H1 (cell line): ENCODE measurements at regions not wholly inside any gene's neighbourhood (a gene's known extent, or its start where the extent isn't known, plus 50 kb on each side); places are given as distances from the start of the nearest gene placed in this dataset.

Experiments used
- ATF3 ChIP-seq: IDR thresholded peaks from 2 replicates; pipeline ENCODE4 v1.6.1; 2011; ENCODE audit warnings: low read depth, mild to moderate bottlenecking, low read length; ENCODE audit not compliant: insufficient read depth
- BACH1 ChIP-seq: IDR thresholded peaks from 2 replicates; pipeline ENCODE4 v1.6.1; 2012; ENCODE audit warnings: low read length, improper control_type of control experiment
- CBX8 ChIP-seq: fragments of 300-800, 300-1000 bp; sonication (generic); IDR thresholded peaks from 2 replicates; pipeline ENCODE4 v1.7.1; 2016; ENCODE audit warnings: low read depth, low read length, borderline replicate concordance
- CHD1 ChIP-seq: IDR thresholded peaks from 2 replicates; pipeline ENCODE4 v1.6.1; 2012; ENCODE audit warnings: low read depth, low read length, improper control_type of control experiment
- EGR1 ChIP-seq: IDR thresholded peaks from 2 replicates; pipeline ENCODE4 v1.6.1; 2011; ENCODE audit warnings: low read depth, low read length, borderline replicate concordance
- HDAC2 ChIP-seq, 2 experiments: fragments of 300-600 bp in 1 of 2; sonication (generic) in 1 of 2; IDR thresholded peaks; 2 replicates each; pipeline ENCODE4 v1.6.1; 2011 to 2012; ENCODE audit warnings: low read depth in 2 of 2, low read length in 2 of 2, mild to moderate bottlenecking in 2 of 2, moderate library complexity in 2 of 2, borderline replicate concordance in 1 of 2, inconsistent platforms in 1 of 2
- JUN ChIP-seq: IDR thresholded peaks from 2 replicates; pipeline ENCODE4 v1.6.1; 2011; ENCODE audit warnings: low read depth, mild to moderate bottlenecking, improper control_type of control experiment, low read length
- PHF8 ChIP-seq: fragments of 200-600 bp; sonication (generic); conservative IDR thresholded peaks from 2 replicates; pipeline ENCODE4 v1.7.1; 2012; ENCODE audit warnings: low read depth, mild to moderate bottlenecking, inconsistent platforms, low read length, moderate library complexity
- POU5F1 ChIP-seq: IDR thresholded peaks from 2 replicates; pipeline ENCODE4 v1.6.1; 2011; ENCODE audit warnings: low read depth, mild to moderate bottlenecking, low read length, moderate library complexity
- SIN3A ChIP-seq, 2 experiments: IDR thresholded peaks in 1 of 2; conservative IDR thresholded peaks in 1 of 2; 2 replicates each; pipeline ENCODE4 v1.6.1; 2011 to 2012; ENCODE audit warnings: low read length in 2 of 2, improper control_type of control experiment in 1 of 2, low read depth in 1 of 2, mild to moderate bottlenecking in 1 of 2
- SIRT6 ChIP-seq: IDR thresholded peaks from one replicate; pipeline ENCODE4 v1.7.1; 2012; ENCODE audit warnings: low read length, inconsistent platforms
- SUZ12 ChIP-seq: fragments of 200-600 bp; sonication (generic); IDR thresholded peaks from 2 replicates; pipeline ENCODE4 v1.6.1; 2012; ENCODE audit warnings: mild to moderate bottlenecking, inconsistent platforms, low read length, moderate library complexity, mixed read lengths
- TBP ChIP-seq: IDR thresholded peaks from 2 replicates; pipeline ENCODE4 v1.6.1; 2011; ENCODE audit warnings: low read depth, low read length, improper control_type of control experiment
- TCF12 ChIP-seq: IDR thresholded peaks from 2 replicates; pipeline ENCODE4 v1.6.1; 2011; ENCODE audit warnings: low read depth, mild to moderate bottlenecking, low read length
- YY1 ChIP-seq: IDR thresholded peaks from 2 replicates; pipeline ENCODE4 v1.6.1; 2011; ENCODE audit warnings: low read depth, mild to moderate bottlenecking, low read length
- ZNF274 ChIP-seq: IDR thresholded peaks from 2 replicates; pipeline ENCODE4 v1.7.0; 2012; ENCODE audit warnings: low read length, borderline replicate concordance; ENCODE audit errors: extremely low read depth

DNA sequence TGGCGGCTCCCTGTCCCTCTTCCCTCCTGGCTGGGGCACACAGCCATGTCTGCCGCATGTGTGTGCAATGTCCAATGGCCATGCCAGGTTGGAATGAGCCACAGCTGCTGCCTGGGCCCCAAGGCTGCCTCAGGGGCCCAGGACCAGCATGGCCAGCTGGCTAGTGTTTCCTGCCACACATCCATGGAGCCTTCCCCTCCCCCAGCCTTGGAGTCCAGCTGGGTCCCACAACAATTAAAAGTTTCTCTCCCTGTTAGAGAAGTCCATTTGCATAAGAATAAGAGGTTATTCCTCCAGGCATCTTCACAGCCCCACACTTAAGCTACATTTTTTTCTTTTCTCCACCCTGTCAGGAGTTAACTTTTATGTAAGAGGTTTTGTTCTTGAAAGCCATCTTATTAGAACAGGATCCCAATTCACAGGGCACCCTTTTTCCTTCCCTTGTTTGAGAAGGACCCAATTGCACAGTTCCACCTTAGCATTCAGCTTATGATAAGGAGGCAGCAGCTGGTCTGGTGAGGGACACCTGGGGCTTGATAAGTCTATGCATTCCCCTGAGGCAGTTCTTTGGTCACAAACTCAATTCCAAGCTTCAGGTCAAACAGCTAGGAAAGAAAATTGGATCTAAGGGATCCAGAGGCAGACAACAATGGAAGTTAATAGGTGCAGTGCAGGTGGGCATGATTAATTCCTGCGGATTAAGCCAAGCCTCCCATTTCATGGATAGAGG is 963.3 kb upstream of the GRIA3 start (continued):
- TF ChIP-seq SIRT6: no peak
- TF ChIP-seq ZNF274: no peak
- peak; percentile 26; the same call in 1 of the 2 replicates for TF ChIP-seq YY1
- TF ChIP-seq PHF8: no peak
- no peak for TF ChIP-seq JUN
- no peak for TF ChIP-seq BACH1
- peak; percentile 89 for TF ChIP-seq TCF12
- TF ChIP-seq HDAC2 (IDR thresholded peaks at IDR 0.05; ENCODE audit: borderline replicate concordance in 1 of 2, low read depth in 2 of 2, low read length in 2 of 2): 0 out of 4 replicates have a peak, but pooled peaks of 1 of the 2 experiments have one; percentile 29
- no peak for TF ChIP-seq EGR1
- no peak for TF ChIP-seq CHD1
- 0 out of 2 replicates have a peak, but pooled peaks have one; percentile 25 for TF ChIP-seq POU5F1
- no peak for TF ChIP-seq CBX8
- TF ChIP-seq SUZ12: no peak
- TF ChIP-seq SIN3A (conservative IDR thresholded peaks at IDR 0.05 in 1 of 2, IDR thresholded peaks at IDR 0.05 in 1 of 2; ENCODE audit: low read depth in 1 of 2, low read length in 2 of 2): no peak; a peak in 1 of 4 replicates
- TF ChIP-seq ATF3: no peak
- no peak for TF ChIP-seq TBP
